HUES64 (cell line): ENCODE measurements at regions not wholly inside any gene's neighbourhood (a gene's known extent, or its start where the extent isn't known, plus 50 kb on each side); places are given as distances from the start of the nearest gene placed in this dataset.
"Not testable (repeated sequence)": the region's sequence is repeated elsewhere in the genome, so short reads cannot be mapped to it uniquely, and the experiment has no call there.

Source experiments
- H3K27ac ChIP-seq: 2 replicates; pipeline ENCODE4 v1.7.0; 2013; ENCODE audit warnings: low read depth, low read length, inconsistent platforms
- H3K27me3 ChIP-seq: 2 replicates; pipeline ENCODE4 v1.6.1; 2013; ENCODE audit warnings: mild to moderate bottlenecking, low read length; ENCODE audit not compliant: insufficient read depth
- H3K36me3 ChIP-seq: 2 replicates; pipeline ENCODE4 v1.6.1; 2013; ENCODE audit warnings: mild to moderate bottlenecking, low read length; ENCODE audit not compliant: insufficient read depth
- H3K4me1 ChIP-seq: 2 replicates; pipeline ENCODE4 v1.6.1; 2013; ENCODE audit warnings: mild to moderate bottlenecking, low read length, moderate library complexity; ENCODE audit not compliant: insufficient read depth
- H3K4me3 ChIP-seq: 2 replicates; pipeline ENCODE4 v1.5.1; 2013; ENCODE audit warnings: mild to moderate bottlenecking, low read length, moderate library complexity
- H3K9ac ChIP-seq: 2 replicates; pipeline ENCODE4 v1.6.1; 2013; ENCODE audit warnings: mild to moderate bottlenecking, low read depth, low read length
- H3K9me3 ChIP-seq: 2 replicates; pipeline ENCODE4 v1.6.1; 2013; ENCODE audit warnings: low read depth, low read length; ENCODE audit not compliant: insufficient read depth
- WGBS: fragments of 150-250, 120-280 bp; methylation state at CpG from one replicate; pipeline ENCODE4 v1.1.7; 2013; ENCODE audit warnings: missing lambda C conversion rate; 5-methylcytosine and 5-hydroxymethylcytosine counted together

GRCh38 chr6:106730718-106731117 is 101.3 kb downstream of the QRSL1 start:
- peaks cover 3% of the 10 kb centered on the region; the same call in 1 of the 2 replicates for H3K4me1 ChIP-seq
- H3K27me3 ChIP-seq, result no peaks in the 10 kb centered on the region
- H3K27ac ChIP-seq, result no peak overlapping the region
- 94% methylated on average over 6 of the region's 6 CpGs for WGBS
- no peak overlapping the region for H3K4me3 ChIP-seq
- peaks cover 2% of the 10 kb centered on the region; the same call in 1 of the 2 replicates for H3K9me3 ChIP-seq
- no peak overlapping the region for H3K9ac ChIP-seq
- H3K36me3 ChIP-seq, result no peaks in the 10 kb centered on the region

DNA sequence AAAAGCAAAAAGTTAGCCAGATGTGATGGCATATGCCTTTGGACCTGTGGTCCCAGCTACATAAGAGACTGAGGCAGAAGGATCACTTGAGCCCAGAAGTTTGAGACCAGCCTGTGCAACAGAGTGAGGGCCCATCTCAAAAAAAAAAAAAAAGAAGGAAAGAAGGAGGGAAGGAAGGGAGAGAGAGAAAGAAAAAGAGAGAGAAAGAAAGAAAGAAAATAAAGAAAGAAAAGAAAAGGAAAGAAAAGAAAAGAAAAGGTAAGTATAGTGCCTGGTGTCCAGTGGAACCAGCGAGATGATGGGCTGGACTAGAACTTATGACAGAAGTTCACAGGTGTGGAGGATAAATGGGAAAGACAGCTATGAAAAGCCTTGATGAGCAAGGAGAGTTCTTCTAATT is 100.9 kb downstream of the QRSL1 start:
- 91% methylated on average over 1 of the region's 1 CpG for WGBS
- Histone ChIP-seq H3K9ac (no peak overlapping the region), H3K27ac (no peak overlapping the region)

GRCh38 chr6:106729841-106730240 is 100.5 kb downstream of the QRSL1 start:
- Histone ChIP-seq H3K4me3 (no peak overlapping the region), H3K27me3 (no peaks in the 10 kb centered on the region), H3K36me3 (no peaks in the 10 kb centered on the region), H3K4me1 (peaks cover under 1% of the 10 kb centered on the region; the same call in 1 of the 2 replicates), H3K9me3 (no peaks in the 10 kb centered on the region), H3K9ac (no peak overlapping the region), H3K27ac (no peak overlapping the region)
- WGBS, result 87% methylated on average over 4 of the region's 4 CpGs

More for the DNA sequence above, 100.9 kb downstream of the QRSL1 start:
- Histone ChIP-seq H3K4me1 (peaks cover 3% of the 10 kb centered on the region; the same call in 1 of the 2 replicates), H3K36me3 (no peaks in the 10 kb centered on the region), H3K4me3 (no peak overlapping the region), H3K9me3 (no peaks in the 10 kb centered on the region), H3K27me3 (no peaks in the 10 kb centered on the region)

- H3K27ac ChIP-seq, result no peak overlapping the region
- WGBS, result 90% methylated on average over 5 of the region's 5 CpGs
- H3K9me3 ChIP-seq, result no peaks in the 10 kb centered on the region
- no peak overlapping the region for H3K4me3 ChIP-seq
- no peaks in the 10 kb centered on the region for H3K36me3 ChIP-seq
- H3K27me3 ChIP-seq, result no peaks in the 10 kb centered on the region
- H3K9ac ChIP-seq, result no peak overlapping the region
- no peaks in the 10 kb centered on the region for H3K4me1 ChIP-seq
Measured at GRCh38 chr6:106728296-106728870, 99.0 kb downstream of the QRSL1 start.

GRCh38 chr6:106727480-106728149 is 98.2 kb downstream of the QRSL1 start:
- H3K36me3 ChIP-seq, result no peaks in the 10 kb centered on the region
- no peaks in the 10 kb centered on the region for H3K9me3 ChIP-seq
- WGBS, result 97% methylated on average over 2 of the region's 3 CpGs
- H3K4me3 ChIP-seq, result no peak overlapping the region
- no peaks in the 10 kb centered on the region for H3K27me3 ChIP-seq
- no peaks in the 10 kb centered on the region for H3K4me1 ChIP-seq
- H3K9ac ChIP-seq, result no peak overlapping the region
- no peak overlapping the region for H3K27ac ChIP-seq

- H3K27ac ChIP-seq, result no peak overlapping the region
Measured at GRCh38 chr6:106724848-106725247, 95.5 kb downstream of the QRSL1 start.

DNA sequence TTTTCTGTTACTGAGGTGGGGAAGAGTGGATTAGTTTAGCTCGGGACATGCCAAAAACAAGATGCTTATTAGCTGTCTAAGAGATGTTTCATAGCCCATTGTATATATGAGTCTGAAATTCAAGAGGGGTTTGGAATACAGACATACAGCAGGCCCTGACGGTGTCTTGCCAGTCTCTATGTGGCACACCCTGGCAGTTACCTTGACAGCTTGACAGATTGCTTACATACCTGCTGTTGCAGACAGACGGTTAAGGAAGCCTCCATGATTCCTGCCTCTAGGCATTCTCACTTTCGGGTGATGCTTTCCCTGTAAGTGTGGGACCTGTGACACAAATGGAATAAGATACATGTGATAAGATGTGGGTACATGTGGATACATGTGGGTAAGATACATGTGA is 95.0 kb downstream of the QRSL1 start:
- WGBS, result 96% methylated on average over 4 of the region's 4 CpGs
- no peak overlapping the region for H3K4me3 ChIP-seq
- peaks cover 3% of the 10 kb centered on the region; the same call in 1 of the 2 replicates for H3K4me1 ChIP-seq
- no peak overlapping the region for H3K9ac ChIP-seq
- H3K27me3 ChIP-seq, result no peaks in the 10 kb centered on the region
- H3K27ac ChIP-seq, result no peak overlapping the region
- H3K36me3 ChIP-seq, result no peaks in the 10 kb centered on the region
- H3K9me3 ChIP-seq, result no peaks in the 10 kb centered on the region

More at GRCh38 chr6:106724848-106725247, 95.5 kb downstream of the QRSL1 start:
- Histone ChIP-seq H3K4me1 (peaks cover 3% of the 10 kb centered on the region; the same call in 1 of the 2 replicates), H3K27me3 (no peaks in the 10 kb centered on the region), H3K9me3 (no peaks in the 10 kb centered on the region), H3K4me3 (no peak overlapping the region), H3K36me3 (no peaks in the 10 kb centered on the region), H3K9ac (no peak overlapping the region)
- WGBS, result 98% methylated on average over 2 of the region's 2 CpGs

GRCh38 chr6:106723419-106723818 is 94.0 kb downstream of the QRSL1 start:
- not testable (repeated sequence) for H3K36me3 ChIP-seq, H3K9ac ChIP-seq, H3K4me1 ChIP-seq, H3K9me3 ChIP-seq, H3K4me3 ChIP-seq, H3K27me3 ChIP-seq, H3K27ac ChIP-seq
- 95% methylated on average over 2 of the region's 2 CpGs for WGBS

DNA sequence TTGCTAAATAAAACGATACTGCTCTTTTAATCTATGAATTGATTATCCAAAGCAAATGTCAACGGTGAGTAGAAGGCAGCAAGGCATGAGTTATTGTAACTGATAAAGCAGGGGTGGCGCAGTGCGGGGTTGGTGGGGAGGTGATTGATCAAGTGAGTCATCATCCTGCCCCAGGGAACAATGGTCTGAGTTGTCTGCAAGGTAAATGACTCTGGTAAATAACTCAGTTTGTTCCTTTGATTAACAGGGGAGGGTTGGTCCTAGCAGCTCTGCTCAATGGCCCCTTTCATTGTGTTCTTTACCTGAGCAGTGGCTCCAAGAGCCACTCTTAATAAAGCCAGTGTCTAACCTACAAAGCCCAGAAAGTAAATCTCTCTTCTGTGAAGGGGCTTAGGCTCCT is 91.8 kb downstream of the QRSL1 start:
- not testable (repeated sequence) for H3K36me3 ChIP-seq, H3K9me3 ChIP-seq, H3K9ac ChIP-seq, H3K27ac ChIP-seq, H3K4me1 ChIP-seq, H3K27me3 ChIP-seq, H3K4me3 ChIP-seq
- 78% methylated on average over 3 of the region's 4 CpGs for WGBS
